Common myeloid progenitor, CD34-positive (primary cell): ENCODE measurements at regions not wholly inside any gene's neighbourhood (a gene's known extent, or its start where the extent isn't known, plus 50 kb on each side); places are given as distances from the start of the nearest gene placed in this dataset.
"Not testable (repeated sequence)": the region's sequence is repeated elsewhere in the genome, so short reads cannot be mapped to it uniquely, and the experiment has no call there.

ENCODE experiments used
- CTCF ChIA-PET: fragments of 350-600 bp; sonication (Branson Sonifier 250); formaldehyde crosslinking; loops from one replicate; lab custom pipeline; 2021; ENCODE audit warnings: antibody characterized with exemption; lab: Charles Lee
- POLR2A ChIA-PET: fragments of 350-600 bp; sonication (Branson Sonifier 250); formaldehyde crosslinking; loops from one replicate; lab custom pipeline; 2021; ENCODE audit warnings: antibody characterized with exemption; lab: Charles Lee
- DNase-seq, 3 donors: peaks; one replicate each; pipeline versions ENCODE4 v3.0.0 to v3.0.0-alpha.2; 2013
- H3K27ac ChIP-seq, 2 experiments: 1 replicate in 1 of 2; 2 replicates in 1 of 2; pipeline ENCODE4 v1.7.0; 2013; ENCODE audit warnings: inconsistent platforms in 2 of 2, low read length in 2 of 2, mild to moderate bottlenecking in 2 of 2, low read depth in 1 of 2, moderate library complexity in 1 of 2; ENCODE audit not compliant: severe bottlenecking in 2 of 2, insufficient read depth in 1 of 2, poor library complexity in 1 of 2
- H3K27me3 ChIP-seq, 5 experiments: replicated peaks in 2 of 5; 1 replicate in 3 of 5; 2 replicates in 2 of 5; pipeline versions ENCODE4 v1.6.1 to v1.7.0; 2013; ENCODE audit warnings: low read length in 4 of 5, mild to moderate bottlenecking in 2 of 5, moderate library complexity in 2 of 5, inconsistent platforms in 1 of 5; ENCODE audit not compliant: insufficient read depth in 5 of 5, control insufficient read depth in 4 of 5
- H3K36me3 ChIP-seq, 4 experiments: 1 replicate in 2 of 4; 2 replicates in 2 of 4; pipeline versions ENCODE4 v1.6.1 to v1.7.0; 2013; ENCODE audit warnings: low read length in 3 of 4, control low read depth in 1 of 4, mild to moderate bottlenecking in 1 of 4; ENCODE audit not compliant: control insufficient read depth in 4 of 4, insufficient read depth in 4 of 4
- H3K4me1 ChIP-seq, 4 experiments: 1 replicate in 3 of 4; 2 replicates in 1 of 4; pipeline versions ENCODE4 v1.6.1 to v1.7.1; 2013; ENCODE audit warnings: low read length in 3 of 4, mild to moderate bottlenecking in 3 of 4, control low read depth in 1 of 4, inconsistent platforms in 1 of 4, moderate library complexity in 1 of 4; ENCODE audit not compliant: control insufficient read depth in 4 of 4, insufficient read depth in 4 of 4; ENCODE audit errors: control extremely low read depth in 1 of 4
- H3K4me3 ChIP-seq, 7 experiments: 1 replicate in 4 of 7; 2 replicates in 3 of 7; pipeline versions ENCODE4 v1.5.1 to v1.7.0; 2013; ENCODE audit warnings: mild to moderate bottlenecking in 7 of 7, low read length in 6 of 7, moderate library complexity in 6 of 7, inconsistent platforms in 2 of 7, low read depth in 2 of 7, control low read depth in 1 of 7; ENCODE audit not compliant: insufficient read depth in 4 of 7, control insufficient read depth in 1 of 7; ENCODE audit errors: extremely low read depth in 1 of 7
- H3K9me3 ChIP-seq, 5 experiments: 1 replicate in 4 of 5; 2 replicates in 1 of 5; pipeline versions ENCODE4 v1.6.1 to v1.7.1; 2013; ENCODE audit warnings: low read length in 4 of 5, mild to moderate bottlenecking in 2 of 5, inconsistent platforms in 1 of 5, low read depth in 1 of 5, moderate library complexity in 1 of 5; ENCODE audit not compliant: control insufficient read depth in 4 of 5, insufficient read depth in 2 of 5; ENCODE audit errors: control extremely low read depth in 1 of 5
- WGBS: methylation state at CpG from one replicate; pipeline ENCODE4 v1.1.5; 2013; ENCODE audit not compliant: insufficient coverage; 5-methylcytosine and 5-hydroxymethylcytosine counted together

- H3K9me3 ChIP-seq, CTCF ChIA-PET, H3K27me3 ChIP-seq, H3K4me3 ChIP-seq, H3K36me3 ChIP-seq, H3K27ac ChIP-seq, DNase-seq, H3K4me1 ChIP-seq, POLR2A ChIA-PET: not testable (repeated sequence)
- WGBS, result no CpG with 5 or more reads among the region's 7 CpGs
Observed at GRCh38 chr1:149157409-149157808, 54.1 kb upstream of the NBPF9 start.

GRCh38 chr1:149158308-149158707 is 55.0 kb upstream of the NBPF9 start:
- not testable (repeated sequence) for H3K27ac ChIP-seq
- no CpG with 5 or more reads among the region's 3 CpGs for WGBS

GRCh38 chr1:149163063-149163444 is 59.7 kb upstream of the NBPF9 start:
- POLR2A ChIA-PET, H3K9me3 ChIP-seq, H3K36me3 ChIP-seq, H3K27ac ChIP-seq, CTCF ChIA-PET, H3K27me3 ChIP-seq, H3K4me1 ChIP-seq, H3K4me3 ChIP-seq, DNase-seq: not testable (repeated sequence)
- no CpG with 5 or more reads among the region's 19 CpGs for whole genome bisulfite sequencing

More at GRCh38 chr1:149158308-149158707, 55.0 kb upstream of the NBPF9 start:
- POLR2A ChIA-PET, DNase-seq, H3K4me3 ChIP-seq, H3K4me1 ChIP-seq, H3K9me3 ChIP-seq, CTCF ChIA-PET, H3K36me3 ChIP-seq, H3K27me3 ChIP-seq: not testable (repeated sequence)

GRCh38 chr1:149174765-149175164 is 71.4 kb upstream of the NBPF9 start:
- peak overlapping the region in 4 of 7 experiments; percentile 34 to 69 (median 46) for H3K4me3 ChIP-seq
- H3K27ac ChIP-seq, result not testable (repeated sequence)

GRCh38 chr1:149175812-149176211 is 72.5 kb upstream of the NBPF9 start:
- WGBS, result no CpG with 5 or more reads among the region's 21 CpGs
- H3K4me1 ChIP-seq, H3K27ac ChIP-seq, DNase-seq, CTCF ChIA-PET, H3K36me3 ChIP-seq, H3K27me3 ChIP-seq, POLR2A ChIA-PET, H3K9me3 ChIP-seq: not testable (repeated sequence)
- H3K4me3 ChIP-seq, result peak overlapping the region in 5 of 7 experiments; percentile 23 to 57 (median 53)

More at GRCh38 chr1:149174765-149175164, 71.4 kb upstream of the NBPF9 start:
- no CpG with 5 or more reads among the region's 7 CpGs for WGBS
- H3K36me3 ChIP-seq, H3K9me3 ChIP-seq, CTCF ChIA-PET, H3K4me1 ChIP-seq, H3K27me3 ChIP-seq, POLR2A ChIA-PET: not testable (repeated sequence)
- DNase-seq, result peak; percentile 2 to 7 (median 5)

- H3K9me3 ChIP-seq, CTCF ChIA-PET, H3K27me3 ChIP-seq, H3K4me1 ChIP-seq, H3K36me3 ChIP-seq, POLR2A ChIA-PET: not testable (repeated sequence)
- 0% methylated on average over 4 of the region's 68 CpGs for WGBS
- H3K4me3 ChIP-seq, result peak overlapping the region in 5 of 7 experiments; percentile 43 to 75 (median 55)
- peak overlapping the region; percentile 33 to 84 for H3K27ac ChIP-seq
- DNase-seq, result peak; percentile 19 to 61 (median 60)
Observed at GRCh38 chr1:149176453-149177316, 73.3 kb upstream of the NBPF9 start.

GRCh38 chr1:149190742-149191141 is 87.4 kb upstream of the NBPF9 start:
- H3K27me3 ChIP-seq, H3K4me1 ChIP-seq, POLR2A ChIA-PET, H3K9me3 ChIP-seq, H3K4me3 ChIP-seq, CTCF ChIA-PET, H3K36me3 ChIP-seq, H3K27ac ChIP-seq, DNase-seq: not testable (repeated sequence)
- no CpG with 5 or more reads among the region's 2 CpGs for WGBS
